ENCODE measurements at regions not wholly inside any gene's neighbourhood (a gene's known extent, or its start where the extent isn't known, plus 50 kb on each side); places are given as distances from the start of the nearest gene placed in this dataset.
A peak's percentile ranks its signal among the peaks of the same experiment; 100 is the strongest.

DNA sequence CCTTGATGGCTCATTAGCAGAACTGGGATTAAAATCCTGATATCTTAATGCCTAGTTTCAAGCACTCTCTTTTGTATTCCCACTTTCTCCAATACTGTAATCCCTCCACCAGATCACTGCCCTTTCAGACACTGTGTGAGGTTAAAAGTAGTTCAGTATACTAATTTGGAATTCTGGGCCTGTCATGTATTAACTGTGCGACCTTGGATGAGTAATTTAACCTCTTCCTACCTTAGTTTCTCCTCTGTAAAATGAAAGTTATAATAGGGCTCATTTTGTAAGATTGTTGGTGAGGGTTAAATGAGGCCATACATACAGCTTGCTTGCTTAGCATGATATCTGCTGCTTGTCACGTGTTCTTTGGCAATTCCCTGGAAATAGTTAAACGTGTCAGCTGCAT, 207.3 kb upstream of the HS3ST1 start:
- no peak for DNase-seq (ENCODE audit: low read depth)

DNA sequence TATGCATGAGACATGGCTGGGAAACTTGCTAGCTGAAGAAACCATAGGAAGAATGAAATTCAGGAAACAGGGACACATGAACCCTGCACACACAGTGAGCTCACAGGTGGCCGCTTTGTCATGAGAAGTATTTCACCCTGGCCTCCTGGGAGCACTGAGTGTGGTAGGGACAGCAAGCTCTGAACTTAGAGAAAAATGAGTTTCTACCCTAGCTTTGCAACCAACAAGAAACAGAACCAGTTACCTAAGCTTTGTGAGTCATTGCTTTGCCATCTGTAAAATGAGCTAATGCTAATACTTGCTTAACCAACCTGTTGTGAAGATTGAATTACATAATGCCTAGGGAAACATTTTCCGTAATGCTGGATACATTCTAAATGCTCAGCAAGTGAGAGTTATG, 206.6 kb upstream of the HS3ST1 start:
- DNase-seq (ENCODE audit: low read depth) = peak; percentile 85

DNA sequence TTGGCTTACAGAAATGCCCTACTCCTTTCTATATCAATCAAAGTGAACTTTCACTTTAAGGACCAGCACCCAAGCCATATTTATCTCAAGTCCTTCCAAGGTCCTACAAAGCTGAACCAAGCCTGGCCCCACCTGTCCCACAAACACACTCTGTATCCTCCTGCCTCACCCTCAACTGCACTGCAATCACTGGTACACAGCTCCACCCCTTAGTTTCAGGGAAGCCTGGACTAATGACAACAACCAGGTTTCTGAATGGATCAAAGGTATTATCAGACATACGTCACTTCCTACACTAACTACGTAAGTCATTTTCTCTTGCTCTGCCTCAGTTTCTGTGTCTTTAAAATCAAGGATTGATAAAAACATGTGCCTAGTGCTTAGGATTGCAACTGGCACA, 205.6 kb upstream of the HS3ST1 start:
- DNase-seq (ENCODE audit: low read depth) = no peak

DNA sequence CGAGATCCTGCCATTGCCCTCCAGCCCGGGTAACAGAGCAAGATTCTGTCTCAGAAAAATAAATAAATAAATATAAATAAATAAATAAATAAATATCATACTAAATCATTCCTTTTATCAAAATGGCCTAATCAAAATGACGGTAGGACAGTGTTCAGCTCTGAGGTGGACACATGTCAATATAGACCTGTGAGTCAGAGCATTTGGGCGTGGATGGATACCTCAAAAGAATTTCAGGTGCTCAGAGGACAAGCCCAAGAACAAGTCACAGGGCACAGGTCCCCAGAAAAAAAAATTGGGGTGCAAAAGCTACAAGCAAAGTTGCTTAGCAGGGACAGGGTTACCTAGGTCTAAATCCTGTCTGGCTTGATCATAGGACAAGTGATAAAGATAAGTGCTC, 204.7 kb upstream of the HS3ST1 start:
- no peak for DNase-seq (ENCODE audit: low read depth)

DNA sequence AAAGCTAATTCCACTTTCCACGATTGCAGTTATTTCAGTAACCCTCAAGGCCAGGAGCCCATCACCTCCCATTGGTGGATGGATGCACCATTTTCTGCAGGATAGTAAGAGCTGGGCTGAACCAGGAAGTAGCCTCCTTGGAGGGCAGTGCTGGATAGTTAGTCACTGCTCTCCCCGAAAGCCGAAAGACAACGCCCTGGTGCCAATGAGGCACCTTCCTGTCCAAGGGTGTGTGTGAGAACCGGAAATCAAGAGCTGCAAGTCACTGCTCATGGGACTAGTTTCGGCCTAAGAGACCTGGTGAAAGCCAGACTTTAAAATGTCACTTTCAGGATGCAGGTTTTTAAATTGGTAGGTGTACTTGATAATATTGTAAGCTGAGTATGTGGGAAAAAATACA, 203.8 kb upstream of the HS3ST1 start:
- DNase-seq (ENCODE audit: low read depth) = peak; percentile 67

DNA sequence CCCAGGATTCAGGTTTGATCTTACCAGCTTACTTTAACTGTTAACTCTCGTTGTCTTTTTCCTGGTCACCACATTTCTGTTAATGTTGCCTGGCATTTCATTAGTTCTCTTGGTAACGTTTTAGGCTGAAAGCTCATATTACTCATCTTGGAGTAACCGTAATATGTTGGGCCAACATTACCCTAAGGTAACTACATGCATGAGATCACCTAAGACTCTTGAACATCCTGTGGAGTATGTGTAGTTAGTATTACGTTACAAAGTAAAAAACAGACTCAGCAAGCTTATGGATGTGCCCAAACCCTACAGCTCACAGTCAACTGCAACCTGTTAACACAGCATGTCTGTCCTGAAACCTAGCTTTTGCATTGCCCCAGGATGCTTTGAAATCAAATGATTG, 203.3 kb upstream of the HS3ST1 start:
- peak; percentile 63 for DNase-seq (ENCODE audit: low read depth)

DNA sequence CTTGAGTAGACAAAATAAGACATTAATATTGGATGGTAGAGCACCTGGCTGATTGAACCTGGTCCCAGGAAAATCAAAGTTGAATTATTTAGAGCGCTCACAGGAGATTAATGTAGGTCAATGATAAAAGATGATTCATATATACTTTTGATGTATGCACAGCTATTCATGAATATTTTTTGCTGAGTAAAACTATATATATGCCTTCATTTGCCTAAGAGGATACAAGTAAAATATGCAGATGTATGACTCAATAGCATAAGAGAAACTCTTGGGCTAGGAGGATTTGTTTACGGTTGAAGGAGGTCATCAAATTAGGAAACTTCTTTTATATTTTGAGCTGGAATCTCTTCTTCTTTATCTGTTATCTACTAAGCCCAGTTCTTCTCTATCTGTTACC, 202.7 kb upstream of the HS3ST1 start:
- peak; percentile 12 for DNase-seq (ENCODE audit: low read depth)

DNA sequence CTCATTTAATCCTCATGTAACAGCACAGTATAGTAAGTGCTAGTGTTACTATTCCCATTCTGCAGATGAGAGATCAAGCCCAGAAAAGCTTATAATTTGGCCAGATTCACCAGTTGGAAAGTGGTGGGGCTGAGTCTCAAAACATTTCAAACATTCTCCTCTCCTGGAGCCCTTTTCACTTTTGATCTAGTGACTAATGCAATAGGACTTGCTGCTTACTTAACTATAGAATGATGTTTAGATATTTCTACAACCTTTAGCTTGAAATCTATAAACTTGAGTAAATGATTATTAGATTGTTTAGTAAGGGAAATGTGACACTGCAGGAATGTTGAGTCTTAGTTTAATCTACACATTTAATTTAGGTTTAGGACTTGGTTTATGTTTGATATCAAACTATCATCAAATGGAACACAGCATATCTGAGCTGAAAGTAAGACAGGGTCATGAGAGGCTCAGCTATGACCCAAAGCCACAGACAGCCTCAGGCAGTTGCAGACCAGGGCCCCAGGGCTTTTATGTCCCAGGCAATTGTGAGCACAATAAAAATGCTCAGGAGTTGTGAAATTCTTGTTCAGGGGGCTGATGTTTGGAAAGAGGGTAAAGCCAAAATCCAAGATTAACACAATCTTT, 199.5 kb upstream of the HS3ST1 start:
- peak; percentile 42 for DNase-seq (ENCODE audit: low read depth)

DNA sequence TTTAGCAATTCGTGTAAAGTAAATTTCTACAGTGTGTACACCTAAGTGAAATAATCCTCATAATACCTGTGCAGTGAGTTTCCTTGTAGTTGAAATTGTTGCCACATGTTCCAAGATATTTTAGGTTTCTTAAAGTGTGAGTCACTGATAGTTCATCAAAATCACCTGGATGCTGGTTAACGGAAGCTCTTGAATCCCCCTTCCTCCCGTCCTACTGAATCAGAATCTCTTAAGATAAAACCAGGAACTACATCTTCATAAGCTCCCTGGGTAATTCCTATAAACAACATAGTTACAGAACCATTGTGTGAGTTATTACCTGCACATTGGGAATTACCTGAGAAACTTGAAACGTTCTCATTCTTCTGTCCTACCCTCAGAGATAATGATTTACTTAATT, 197.4 kb upstream of the HS3ST1 start:
- DNase-seq (ENCODE audit: low read depth) = no peak

DNA sequence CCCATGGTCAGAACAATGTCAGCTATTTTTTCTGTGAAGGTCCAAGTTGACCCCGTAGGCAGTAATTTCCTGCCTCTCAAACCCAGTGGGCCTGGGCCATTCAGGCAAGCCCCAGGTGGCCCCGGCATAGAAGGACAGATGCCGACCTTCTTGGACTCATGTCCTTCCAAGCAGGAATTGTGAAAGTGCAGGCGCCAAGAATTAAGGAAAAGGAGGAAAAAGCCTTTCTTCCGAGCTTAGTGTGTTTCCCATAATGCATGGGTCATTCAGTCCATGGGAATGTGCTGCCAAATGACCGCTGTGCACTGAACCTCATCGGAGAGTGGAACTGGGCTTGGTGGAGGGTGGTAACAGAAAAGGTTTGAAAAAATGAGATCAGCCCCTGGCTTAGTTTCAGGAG, 196.5 kb upstream of the HS3ST1 start:
- DNase-seq (ENCODE audit: low read depth) = no peak

DNA sequence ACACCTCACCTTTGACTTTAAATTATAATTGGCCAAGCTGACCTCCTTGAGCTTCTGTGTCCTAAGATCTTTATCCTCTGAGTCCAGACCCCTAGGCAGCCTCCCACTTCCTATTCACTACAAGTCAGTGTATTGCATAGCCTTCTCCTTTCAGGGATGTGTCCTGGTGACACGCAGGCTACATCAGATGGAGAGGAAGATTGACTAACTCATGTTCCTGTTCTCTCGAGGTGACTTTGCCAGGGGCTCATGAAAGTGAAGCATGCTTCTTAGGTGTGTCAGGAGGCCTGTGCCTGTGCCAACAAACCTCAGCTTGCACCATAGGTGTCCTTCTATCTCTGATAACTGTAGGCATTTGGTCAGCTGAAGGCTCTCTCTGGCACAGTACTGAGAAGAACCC, 195.7 kb upstream of the HS3ST1 start:
- DNase-seq (ENCODE audit: low read depth) = peak; percentile 9

DNA sequence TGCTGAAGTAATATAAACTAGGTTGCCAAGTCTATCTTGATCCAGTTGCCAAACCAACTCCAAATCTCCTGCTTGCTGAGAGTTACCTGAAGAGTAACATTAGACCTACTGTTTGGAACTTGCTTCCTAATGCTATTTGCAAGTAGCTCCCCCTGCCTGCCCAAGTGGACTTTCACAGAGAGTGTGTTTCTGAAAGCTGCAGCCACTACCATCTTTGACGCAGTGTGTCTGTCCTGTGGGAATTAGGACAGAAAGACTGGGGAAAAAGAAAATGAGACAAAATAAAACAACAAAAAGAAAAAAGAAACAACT, 195.0 kb upstream of the HS3ST1 start:
- peak; percentile 23 for DNase-seq (ENCODE audit: low read depth)

DNA sequence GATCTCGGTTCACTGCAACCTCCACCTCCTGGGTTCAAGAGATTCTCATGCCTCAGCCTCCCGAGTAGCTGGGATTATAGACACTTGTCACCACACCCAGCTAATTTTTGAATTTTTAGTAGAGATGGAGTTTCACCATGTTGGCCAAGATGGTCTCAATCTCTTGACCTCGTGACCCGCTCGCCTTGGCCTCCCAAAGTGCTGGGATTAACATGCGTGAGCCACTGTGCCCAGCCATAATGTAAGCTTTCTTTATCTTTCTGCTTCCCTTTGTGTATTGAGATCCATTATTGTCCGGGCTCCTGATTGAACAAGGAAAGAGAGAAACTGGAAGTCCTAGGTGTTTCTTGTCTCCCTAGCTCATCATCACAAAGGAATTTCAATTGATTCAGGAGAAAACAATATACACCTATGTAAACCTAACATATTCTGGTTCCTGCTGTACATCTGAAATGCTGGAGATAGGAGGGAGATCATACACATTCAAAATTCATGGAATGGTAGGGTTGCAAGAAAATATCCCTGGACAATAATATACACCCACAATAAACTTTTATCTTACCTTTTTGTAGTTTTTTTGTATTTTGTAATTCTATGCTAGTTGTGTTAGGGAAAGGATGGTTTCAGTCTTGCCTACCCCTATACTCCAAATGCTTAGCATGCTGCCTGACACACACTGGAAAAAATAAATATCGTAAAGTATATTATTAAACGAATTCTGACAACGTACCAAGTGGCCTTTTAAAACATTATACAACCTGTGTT, 194.4 kb upstream of the HS3ST1 start:
- DNase-seq (ENCODE audit: low read depth) = no peak

DNA sequence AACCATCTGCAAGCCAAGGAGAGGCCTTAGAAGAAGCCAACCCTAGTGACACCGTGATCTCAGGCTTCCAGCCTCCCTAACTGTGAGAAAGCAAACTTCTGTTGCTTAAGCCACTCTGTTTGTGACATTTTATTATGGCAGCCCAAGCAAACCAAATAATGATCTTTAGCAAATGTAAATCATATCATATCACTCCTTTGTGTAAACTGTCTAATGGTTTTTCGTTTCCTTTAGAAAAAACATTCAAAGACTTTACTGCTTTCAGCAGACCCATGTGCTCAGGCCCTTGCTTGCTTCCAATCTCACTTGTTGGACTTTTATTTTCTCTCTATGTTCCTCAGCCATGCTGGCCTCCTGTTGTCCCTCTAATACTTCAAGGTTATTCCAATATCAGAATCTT, 192.2 kb upstream of the HS3ST1 start:
- no peak for DNase-seq (ENCODE audit: low read depth)

DNA sequence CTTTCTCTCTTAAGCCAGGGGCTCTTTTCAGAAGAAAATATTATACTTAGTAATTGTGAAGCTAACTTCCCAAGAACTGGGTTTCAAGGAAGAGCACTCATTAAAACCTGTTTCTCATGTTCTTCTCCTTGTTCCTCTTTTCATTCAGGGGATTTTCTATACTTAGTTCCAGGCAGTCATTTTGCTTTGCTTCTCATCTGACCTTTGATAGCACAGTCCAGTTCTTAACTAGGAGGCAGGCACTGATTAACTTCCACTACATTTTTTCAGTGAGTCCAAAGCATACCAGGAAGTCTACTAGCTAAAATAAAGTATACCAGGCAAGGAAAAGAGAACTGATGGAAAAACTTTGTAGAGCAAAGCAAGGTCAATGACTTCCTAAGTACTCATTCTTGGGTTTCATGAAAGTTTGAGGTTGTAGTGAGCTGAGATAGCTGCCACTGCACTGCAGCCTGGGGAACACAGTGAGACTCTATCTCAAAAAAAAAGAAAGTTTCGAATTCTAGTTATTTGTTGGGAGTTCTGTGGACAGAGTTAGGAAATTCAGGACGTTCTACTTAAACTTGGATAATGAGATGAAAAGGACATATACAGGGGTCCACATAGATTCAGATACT, 190.1 kb upstream of the HS3ST1 start:
- DNase-seq (ENCODE audit: low read depth) = no peak

DNA sequence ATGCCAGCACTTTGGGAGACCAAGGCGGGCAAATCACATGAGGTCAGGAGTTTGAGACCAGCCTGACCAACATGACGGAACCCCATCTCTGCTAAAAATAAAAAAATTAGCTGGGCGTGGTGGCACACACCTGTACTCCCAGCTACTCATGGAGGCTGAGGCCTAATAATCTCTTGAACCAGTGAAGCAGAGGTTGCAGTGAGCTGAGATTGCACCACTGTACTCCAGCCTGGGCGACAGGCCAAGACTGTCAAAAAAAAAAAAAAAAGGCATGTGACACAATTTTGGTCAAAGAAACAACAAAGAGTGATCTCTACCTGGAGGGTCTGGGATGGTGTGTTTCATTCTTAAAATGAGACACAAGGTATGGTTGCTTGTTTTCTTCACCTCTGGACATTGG, 188.2 kb upstream of the HS3ST1 start:
- DNase-seq (ENCODE audit: low read depth) = no peak

DNA sequence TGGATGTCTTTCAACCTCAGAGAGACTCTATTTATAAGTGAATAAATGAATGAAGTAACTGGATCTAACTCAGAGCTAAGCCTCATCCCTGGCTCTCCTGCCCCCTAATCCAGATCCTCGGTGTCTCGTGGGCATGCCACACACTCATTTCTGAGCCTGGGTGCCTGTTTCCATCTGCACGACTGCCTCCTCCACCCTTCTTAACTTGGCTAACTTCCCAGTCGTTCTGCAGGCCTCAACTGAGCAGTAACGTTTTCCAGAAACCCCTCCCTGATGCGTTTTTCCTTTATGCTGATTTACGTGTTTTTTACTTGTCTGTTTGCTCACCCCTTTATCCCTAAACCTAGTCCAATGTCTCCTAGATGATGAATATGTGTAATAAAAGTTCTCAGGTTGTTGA, 186.9 kb upstream of the HS3ST1 start:
- no peak for DNase-seq (ENCODE audit: low read depth)

DNA sequence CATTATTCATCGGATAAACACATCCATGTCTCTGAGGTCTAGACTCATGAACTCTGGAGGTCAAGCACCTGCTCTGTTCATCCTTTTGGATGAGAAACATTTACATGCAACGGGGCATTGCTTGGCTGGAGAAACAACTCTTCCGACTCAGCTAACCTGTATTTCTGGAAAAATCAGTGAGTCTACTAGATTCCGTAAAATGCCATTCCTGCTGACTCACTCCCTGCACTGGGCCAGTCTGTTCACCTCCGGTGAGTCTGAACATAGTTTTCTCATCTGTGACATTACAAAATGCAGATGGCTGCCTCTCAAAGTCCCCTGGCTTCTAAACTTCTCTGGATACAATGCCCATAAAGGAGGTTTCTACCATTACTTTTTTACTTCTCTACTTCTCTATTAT, 185.7 kb upstream of the HS3ST1 start:
- peak; percentile 59 for DNase-seq (ENCODE audit: low read depth)

DNA sequence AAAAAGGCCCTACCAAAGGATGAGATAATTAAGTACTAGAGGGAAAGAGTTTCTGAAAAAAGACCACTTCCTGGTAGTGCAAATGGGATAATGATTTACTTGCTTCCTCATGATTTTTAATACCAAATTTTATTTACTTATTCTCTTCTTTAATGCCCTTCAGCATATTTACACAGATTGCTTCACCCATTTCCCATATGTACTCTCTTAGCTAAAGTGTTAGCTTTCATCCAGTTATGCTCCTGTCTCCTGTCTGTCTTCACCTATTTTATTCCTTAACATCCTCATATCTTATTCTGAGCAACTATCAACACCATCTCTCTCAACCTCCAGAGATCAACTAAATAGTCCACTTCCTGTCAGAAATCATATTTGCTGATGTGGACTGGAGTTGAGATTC, 183.2 kb upstream of the HS3ST1 start:
- DNase-seq (ENCODE audit: low read depth) = no peak

DNA sequence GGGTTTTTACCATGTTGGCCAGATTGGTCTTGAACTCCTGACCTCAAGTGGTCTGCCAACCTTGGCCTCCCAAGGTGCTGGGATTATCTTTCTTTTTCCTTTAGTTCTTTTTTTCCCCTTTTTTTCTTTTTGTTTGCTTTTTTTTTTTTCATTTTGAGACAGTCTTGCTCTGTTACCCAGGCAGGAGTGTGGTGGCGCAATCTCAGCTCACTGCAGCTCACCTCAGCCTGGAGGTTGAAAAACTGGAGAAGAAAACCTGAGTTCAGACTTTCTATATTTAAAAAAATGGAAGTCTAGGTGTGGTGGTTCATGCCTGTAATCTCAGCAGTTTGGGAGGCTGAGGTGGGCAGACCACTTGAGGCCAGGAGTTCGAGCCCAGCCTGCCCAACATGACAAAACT, 181.1 kb upstream of the HS3ST1 start:
- no peak for DNase-seq (ENCODE audit: low read depth)

DNA sequence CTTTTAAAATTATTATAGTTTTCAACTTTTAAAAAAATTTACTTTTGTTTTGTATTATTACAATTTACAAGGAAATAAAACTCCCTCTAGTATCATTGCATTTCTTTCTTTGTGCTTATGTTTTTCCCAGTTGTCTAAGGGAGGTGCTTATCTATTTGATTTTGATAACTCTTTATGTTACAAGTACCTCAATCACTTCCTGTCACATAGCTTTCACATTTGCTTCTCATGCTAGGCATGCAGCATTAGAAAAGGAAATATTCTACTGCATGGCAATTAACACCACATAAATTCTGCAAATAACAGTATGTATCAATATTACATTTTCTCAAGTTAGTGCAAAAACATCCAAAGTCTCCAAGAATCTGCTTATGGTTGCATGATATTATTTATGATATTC, 180.3 kb upstream of the HS3ST1 start:
- DNase-seq (ENCODE audit: low read depth) = no peak

DNA sequence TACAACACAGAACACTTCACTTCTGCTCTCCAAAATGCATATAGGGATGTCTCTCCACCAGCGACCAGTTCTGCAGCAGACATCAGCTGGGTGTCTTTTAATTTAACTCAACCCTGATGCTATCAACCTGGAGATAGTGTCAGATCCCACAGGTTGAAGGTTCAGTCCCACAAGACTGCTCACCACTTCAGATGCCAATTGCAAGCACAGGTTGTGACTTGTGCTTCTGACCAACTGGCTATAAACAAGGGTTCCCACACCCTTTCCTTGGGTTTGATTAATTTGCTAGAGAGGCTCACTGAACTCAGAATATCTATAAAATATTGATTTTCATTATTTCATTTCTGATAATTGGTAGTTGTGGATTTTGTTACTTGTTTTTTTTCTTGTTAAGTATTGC, 177.4 kb upstream of the HS3ST1 start:
- DNase-seq (ENCODE audit: low read depth) = no peak

DNA sequence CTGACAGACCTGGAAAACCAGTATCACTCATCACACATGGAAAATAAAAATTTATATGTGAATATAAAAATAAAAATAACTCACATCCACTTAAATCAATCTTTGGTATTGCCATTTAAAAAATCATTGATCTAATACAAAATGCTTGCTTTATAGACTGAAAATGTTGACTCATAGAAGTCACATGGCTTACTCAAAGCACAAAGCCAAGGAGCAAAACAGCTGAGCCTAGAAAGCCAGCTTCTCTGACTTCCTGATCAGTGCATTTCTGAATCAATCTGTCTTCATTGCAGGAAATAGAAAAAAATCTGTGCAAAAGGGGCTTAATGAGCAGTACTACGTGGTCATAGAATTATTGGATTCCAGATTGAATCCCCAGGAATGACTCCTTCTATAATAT, 176.9 kb upstream of the HS3ST1 start:
- DNase-seq (ENCODE audit: low read depth) = no peak

DNA sequence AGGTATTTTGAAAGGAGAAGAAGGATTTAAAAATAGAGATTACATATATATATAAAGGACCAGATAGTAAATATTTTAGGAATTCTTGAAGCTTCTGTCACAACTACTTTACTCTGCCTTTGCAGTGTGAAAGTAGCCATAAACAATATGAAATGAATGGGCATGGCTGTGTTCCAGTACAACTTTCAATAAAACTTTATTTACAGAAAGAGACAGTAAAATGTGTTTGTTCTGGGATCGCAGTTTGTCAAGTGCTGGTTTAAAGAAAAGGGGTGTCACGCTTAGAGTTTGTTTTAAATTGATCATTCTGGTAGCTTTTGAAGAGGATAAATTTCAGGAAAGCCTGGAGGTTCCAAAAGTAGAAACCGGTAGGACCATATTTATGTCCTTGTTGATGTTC, 176.1 kb upstream of the HS3ST1 start:
- no peak for DNase-seq (ENCODE audit: low read depth)
